Activated CD8-positive, alpha-beta memory T cell treated with anti-CD3 and anti-CD28 coated beads for 48 hours (primary cell): ENCODE measurements at regions not wholly inside any gene's neighbourhood (a gene's known extent, or its start where the extent isn't known, plus 50 kb on each side); places are given as distances from the start of the nearest gene placed in this dataset.
"Not testable (repeated sequence)": the region's sequence is repeated elsewhere in the genome, so short reads cannot be mapped to it uniquely, and the experiment has no call there.

Experiments used
- DNase-seq, 3 experiments: peaks; one replicate each; pipeline ENCODE4 v3.0.0-alpha.2; 2020; ENCODE audit warnings: low read depth in 2 of 3, low spot score in 2 of 3

DNA sequence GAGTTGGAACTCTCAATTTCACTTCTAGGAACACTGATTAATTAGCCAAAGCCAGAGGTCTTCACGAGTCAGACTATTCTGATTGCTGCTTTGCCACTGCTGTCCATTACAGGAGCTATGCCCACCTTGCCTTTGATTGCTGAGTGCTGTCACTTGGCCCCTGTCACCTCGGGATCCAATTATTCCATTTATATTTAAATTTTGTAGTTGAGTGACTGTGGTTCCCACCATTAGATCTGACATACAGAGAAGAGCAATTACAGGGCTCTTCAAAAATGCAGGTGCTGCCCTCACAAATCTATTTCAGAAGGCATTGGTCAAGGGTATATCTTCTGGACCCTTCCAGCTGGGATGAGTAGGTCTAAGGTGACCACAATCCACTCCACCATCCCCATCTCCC, 200.8 kb downstream of the GJA1 start:
- DNase-seq: not testable (repeated sequence)

DNA sequence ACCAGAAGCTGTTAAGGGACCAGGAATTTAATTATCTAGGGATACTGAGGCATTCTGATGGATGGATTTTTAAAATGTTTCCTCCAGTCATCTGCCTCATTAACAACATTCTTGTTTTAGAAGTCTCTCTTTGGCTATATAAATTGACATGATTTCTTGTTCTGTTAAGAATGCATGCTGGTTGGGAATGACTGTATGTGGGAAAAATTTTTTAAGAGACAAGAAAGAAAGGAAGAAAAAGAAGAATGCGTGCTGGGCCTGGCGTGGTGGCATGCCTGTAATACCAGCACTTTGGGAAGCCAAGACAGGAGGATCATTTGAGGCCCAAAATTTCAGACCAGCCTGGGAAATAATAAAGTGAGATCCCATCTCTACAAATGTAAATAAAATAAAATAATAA, 203.6 kb downstream of the GJA1 start:
- DNase-seq: no peak

DNA sequence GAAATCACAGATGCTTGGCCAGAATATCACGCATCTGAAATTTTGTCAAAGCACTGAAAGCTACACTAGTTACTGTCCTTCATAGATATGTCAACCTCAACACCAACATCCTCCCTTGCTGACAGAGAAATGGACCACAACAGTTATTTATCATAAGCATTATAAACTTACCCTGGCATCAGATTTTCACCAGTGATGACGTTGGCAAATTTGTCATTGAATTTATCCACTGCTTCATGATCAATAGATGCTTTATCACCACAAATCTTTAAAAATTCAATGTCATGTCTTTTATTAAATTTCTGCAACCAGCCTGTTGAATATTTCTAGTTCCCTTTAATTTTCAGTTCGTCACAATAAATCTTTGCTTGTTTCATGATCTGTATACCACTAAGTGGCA, 205.7 kb downstream of the GJA1 start:
- no peak for DNase-seq

DNA sequence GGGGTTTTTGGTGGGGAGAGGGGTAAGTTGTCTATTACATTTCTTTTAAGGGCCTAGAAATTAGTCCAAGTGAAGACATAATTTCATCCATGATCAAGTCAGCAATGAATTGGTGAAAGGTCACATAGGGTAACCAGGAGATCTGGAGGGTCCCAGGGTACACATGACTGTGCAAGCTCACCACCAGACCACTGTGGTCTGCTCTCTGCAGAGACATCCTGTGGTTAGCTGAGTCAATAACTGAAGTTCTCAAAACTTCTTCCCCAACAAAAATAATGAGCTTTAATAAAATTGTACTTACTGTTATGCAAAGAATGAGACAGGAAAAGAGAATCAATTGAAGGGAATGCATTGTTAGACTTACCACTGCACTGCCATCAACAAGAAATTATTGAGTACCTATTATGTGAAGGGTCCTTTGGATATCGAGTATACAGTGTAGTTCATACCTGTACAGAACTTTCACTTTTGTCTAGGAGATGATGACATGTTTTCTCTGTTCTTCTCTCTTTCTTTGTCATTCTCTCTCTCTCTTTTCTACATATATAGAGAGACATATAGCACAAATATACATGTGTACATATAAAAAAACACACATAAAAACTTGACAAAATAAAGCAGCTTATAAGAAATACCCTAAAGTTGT, 209.8 kb downstream of the GJA1 start:
- DNase-seq: no peak

DNA sequence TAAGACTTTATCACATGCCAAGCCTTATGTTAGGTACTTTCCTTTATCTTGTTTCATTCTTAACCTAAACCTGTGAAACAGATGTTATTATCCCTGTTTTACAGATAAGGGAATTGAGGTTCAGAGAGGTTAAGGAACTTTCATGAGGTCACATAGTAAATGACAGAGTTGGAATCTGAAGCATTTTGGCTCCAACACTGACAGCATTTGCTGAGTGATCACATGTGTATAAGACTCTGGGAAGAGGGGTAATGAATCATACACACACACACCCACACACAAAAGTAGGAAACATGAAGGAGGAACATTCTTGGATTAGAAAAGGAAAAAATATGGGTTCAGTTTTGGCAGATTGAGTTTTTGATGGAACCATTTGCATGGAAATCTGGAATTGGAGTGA, 212.5 kb downstream of the GJA1 start:
- DNase-seq: no peak

DNA sequence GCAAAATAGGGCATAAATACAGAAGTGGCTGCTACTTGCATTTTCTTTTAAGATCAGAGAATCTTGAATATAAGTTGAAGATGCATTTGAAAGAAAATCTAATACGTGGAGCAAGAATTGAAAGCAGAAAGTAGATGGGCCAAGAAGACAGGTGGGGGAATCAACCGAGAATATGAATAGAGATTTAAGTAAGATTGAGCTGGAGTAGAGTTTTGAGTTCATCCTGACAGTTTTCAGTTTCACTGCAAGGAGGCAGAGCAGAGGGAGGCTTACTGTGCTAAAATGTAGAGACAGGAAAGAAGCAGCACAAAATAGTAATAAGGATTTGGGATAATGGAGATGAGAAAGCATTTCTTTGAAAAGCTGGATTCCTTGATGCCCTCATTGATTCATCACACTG, 214.5 kb downstream of the GJA1 start:
- no peak for DNase-seq

DNA sequence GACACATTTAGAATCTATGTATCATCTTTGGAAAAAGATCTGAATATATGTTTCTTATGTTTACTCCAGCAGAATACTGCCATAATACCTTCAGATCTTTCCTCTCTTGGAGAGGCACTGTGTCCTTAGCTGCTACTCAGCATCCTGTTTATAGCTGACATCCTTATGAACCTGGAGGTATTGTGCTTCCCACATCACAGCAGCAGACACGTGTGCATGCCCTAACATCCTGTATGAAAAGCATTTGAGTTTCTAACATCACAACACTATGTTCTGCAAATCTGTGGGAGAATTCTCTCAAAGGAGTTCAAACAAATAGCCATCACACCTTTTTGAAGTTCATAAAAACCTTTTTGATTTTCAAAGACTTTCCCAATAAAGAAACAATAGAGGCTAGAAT, 216.0 kb downstream of the GJA1 start:
- no peak for DNase-seq

DNA sequence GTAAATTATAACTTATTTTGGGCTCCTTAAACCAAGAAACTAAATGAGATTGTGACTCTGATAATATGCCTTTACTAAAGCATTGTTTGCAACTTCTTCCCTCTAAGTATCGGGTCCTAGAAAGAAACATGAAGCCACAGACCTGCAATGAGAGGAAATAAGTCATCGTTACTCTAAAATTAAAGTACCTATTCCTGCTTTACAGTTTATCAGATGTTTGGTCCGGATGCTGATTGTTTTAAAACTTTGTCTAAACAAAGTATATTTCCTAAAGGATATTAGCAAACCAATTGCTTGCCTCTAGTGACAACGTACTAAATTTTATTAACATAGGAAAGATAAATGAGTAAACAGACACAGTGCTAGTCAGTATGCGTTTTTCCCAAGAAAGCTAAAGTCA, 216.8 kb downstream of the GJA1 start:
- DNase-seq: no peak

DNA sequence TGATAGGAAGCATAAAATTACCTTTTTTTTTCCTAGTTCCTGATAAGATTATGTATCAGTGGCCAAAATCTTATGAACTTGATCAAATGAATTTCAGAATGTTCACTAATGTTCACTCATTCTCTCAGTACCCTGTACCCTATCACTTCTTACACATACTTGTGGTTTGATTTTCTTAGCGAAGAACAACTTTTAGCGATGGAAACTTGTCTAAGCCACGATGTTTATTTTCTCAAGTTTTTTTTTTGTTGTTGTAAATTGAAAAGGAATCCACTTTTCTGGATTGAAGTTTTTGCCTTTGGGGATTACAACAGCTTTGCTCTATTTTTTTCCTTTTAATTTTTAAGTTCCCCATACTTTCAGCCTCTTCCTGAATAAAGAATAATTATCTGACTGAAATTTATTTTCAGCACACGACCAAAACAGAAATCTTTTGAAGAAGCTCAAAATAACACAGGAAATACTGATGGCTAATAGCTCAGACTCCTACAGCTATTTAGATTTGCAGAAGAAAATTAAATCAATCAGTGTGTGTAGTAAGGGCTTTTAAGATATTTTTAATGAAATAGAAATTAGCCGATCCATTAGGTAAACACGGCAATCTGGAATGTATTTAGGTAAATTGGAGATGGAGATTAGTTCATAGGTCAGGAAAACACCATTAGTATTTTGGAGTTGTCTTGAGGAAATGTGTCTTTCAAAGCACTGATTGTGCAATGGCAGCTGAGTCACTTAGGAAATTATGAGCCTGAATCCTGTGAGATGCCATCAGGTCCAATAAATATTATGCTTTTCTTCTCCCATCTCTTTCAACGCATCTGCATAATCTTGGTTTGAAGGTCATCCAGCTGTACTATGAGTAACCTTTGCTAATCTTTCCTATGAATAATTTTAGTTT, 217.5 kb downstream of the GJA1 start:
- no peak for DNase-seq

DNA sequence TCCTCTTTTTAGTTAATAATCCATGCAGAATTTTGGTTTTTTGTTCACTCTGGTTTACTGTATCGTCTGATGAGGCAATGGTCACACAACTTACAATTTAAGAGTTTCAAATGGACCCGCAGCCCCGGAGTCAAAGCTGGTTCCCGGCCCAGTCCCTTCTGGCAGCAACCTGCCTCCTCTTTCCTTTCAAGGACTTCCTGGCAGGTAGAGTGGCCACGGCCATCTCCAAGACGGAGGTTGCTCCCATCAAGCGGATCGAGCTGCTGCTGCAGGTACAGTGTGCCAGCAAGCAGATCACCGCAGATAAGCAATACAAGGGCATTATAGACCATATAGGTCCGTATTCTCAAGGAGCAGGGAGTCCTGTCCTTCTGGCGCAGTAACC, 218.2 kb downstream of the GJA1 start:
- DNase-seq: no peak

DNA sequence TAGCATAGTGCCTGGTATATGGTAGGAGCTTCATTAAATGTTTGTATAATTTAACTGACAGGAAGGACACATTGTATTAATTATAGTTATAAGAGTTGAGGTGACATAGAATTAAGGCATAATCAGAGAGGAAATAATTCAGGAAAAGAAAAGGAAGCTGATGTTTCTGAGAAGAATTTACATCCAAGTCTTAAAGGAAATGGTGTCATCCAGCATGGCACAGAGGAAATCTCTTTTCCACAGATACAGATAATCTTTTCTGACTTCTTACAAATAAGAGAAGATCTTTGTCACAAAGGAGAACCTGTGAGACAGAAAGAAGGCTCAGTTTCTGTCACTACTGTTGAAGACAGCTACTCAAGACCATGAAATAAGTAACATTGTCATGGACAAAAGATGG, 222.5 kb downstream of the GJA1 start:
- no peak for DNase-seq

DNA sequence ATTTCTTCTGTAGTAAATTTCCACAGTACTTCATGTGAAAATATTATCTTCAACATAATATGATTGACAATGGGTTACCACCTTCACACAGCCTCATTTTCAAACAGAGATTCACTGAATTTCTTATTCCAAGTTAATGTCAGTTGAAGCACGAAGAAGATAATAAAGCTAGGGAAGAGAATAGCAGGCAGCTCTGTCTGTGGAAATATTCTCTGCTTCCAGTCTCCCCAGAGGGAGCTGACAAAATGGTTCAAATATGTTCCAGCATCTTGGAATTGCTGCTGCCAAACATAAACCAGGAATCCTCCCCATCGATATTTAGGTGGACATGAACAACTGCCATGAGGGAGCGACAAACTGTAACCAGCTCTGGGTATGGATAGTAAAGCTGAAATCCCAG, 224.8 kb downstream of the GJA1 start:
- no peak for DNase-seq

DNA sequence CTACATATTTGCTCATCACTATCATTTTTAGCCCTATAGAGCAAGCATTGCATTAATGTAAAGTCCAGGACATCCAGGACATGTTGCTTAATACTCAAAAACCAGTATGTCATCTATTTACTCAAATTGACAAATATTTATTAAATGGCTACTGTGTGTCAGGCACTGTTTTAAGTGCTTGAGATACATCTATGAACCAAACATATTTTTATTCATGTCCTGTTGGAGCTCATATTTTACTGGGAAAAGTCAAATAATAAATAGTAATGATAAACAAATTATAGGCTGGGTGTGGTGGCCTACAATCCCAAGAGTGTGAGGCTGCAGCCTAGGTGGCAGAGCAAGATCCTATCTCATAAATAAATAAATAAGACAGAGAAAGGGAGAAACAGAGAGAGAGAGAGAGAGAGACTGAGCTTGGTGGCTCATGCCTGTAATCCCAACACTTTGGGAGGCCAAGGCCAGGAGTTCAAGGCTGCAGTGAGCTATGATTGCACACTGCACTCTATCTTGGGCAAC, 227.9 kb downstream of the GJA1 start:
- DNase-seq: no peak

DNA sequence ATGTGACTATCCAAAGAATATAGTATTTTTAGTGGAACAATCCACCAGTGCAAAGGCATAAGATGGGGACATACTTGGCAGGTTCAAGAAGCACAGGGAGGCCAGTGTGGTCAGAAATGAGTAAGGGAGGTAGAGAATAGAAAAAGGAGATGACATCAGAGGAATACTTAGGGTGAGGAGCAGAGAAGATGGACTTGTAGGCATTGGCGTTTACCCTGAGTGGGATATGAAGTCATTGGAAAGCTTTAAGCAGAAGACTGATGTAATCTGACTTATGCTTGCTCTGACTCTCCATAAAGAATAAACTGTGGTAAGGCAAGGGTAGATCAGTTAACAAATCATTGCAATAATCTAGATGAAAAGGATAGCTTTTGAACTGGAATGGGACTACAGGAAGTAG, 228.7 kb downstream of the GJA1 start:
- no peak for DNase-seq

DNA sequence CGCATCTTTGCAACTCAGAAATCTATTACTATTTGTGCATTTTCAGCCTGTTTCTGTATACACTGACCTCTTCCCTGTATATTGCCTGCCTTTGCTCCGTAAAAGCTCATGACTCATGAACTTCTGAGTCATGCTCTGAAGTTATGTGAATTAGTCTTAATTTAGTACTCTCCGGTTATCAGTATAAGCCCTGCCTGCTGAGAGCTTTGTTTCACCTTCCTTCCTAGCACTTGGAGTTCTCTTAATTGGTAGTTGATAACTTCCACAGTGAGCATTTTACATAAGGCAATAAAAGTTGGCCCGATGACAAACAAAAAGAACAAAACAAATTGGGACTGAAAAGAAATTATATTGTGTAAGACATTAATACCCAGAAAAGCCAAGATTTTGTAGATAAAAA, 231.4 kb downstream of the GJA1 start:
- no peak for DNase-seq

DNA sequence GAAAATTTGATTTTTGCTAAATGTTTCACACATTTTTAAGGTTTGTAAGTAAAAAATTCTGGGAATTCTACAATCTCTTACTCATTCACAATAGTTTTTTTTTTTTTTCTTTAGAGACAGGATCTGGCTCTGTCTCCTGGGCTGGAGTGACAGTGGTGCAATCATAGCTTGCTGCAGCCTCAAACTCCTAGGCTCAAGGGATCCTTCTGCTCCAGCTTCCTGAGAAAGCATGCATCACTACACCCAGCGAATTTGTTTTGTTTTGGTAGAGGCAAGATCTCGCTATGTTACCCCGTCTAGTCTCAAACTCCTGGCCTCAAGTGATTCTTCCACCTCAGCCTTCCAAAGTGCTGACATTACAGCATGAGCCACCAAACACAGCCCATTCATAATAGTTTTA, 232.8 kb downstream of the GJA1 start:
- DNase-seq: no peak

DNA sequence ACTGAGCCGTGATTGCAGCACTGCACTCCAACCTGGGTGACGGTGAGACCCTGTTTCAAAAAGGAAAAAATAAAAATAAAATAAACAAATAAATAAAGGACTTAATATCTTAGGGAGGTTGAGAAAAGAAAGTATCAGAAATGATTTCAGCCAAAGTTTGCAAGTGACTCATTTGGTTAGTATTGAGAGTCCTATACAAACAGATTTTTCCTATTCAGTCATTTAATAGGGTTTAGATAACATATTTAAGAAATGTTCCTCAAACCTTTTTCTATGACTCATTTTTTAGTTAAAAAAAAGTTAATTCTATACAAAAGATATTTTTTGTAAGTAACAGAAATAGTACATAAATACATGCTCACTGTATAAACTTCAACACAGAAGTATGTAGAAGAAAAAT, 235.1 kb downstream of the GJA1 start:
- no peak for DNase-seq

DNA sequence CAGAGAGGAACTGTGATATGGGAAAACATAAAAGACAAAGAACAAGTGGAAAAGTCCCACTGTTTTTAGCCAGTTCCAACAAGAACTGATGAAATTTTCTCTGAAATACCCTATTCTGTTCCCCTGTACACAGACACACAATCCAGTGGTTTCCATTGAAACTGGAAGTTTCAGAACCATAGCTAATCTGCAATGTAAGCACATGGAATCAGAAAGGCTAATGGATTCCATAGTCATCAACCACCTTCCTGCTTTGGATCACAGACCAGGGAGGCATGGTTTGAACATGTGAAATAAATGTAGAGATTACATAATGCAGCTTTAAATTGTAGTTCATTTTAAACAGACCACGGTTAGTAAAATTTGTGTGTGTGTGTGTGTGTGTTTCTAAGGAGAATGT, 242.1 kb downstream of the GJA1 start:
- no peak for DNase-seq

DNA sequence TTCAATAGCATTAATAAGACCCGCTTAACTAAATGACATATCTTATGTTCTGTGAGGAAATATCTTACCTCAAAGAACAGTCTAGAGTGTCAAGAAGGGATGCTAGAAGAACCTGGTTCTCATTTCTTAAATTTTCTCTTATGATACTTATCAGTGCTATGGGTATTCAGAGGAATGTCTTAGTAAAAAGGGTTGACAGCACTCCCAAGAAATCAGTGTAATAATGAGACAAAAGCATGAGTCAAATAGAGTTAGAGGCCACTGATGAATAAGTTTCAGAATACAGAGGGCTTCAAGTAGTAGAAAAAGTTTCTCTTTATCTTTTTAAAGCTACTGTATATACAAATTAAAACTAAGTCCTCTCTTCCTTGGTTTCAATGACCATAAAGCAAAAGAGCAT, 242.8 kb downstream of the GJA1 start:
- DNase-seq: no peak

DNA sequence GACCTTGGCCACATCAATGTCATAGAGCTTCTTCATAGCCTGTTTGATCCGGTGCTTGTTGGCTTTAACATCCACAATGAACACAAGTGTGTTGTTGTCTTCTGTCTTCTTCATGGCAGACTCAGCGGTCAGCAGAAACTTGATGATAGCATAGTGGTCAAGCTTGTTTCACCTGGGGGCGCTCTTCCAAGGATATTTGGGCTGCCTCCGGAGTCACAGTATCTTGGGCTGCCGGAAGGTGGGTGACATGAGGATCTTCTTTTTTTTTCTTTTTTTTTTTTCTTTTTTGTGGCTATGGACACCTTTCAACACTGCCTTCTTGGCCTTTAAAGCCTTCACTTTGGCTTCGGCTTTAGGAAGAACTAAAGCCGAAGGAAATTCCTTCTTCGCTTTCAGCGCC, 244.6 kb downstream of the GJA1 start:
- DNase-seq: no peak

DNA sequence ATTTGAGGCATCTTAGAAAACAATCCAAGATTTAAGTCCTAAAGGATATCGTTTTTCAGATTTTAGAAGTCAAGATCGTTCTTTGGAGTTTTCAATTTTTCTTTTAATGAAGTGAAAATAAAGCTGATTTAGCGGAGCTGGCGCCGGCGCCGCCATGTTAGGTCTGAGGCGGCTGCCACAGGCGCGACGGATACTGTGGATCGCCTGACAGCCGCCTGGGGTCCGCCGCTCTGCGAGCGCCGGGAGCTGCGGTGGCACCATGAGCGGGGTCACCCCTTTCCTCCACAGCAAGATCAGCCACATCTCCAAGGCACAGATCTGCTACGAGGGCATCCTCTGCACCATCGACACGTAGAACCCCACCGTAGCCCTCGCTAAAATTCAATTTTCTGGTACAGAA, 247.2 kb downstream of the GJA1 start:
- DNase-seq: no peak

DNA sequence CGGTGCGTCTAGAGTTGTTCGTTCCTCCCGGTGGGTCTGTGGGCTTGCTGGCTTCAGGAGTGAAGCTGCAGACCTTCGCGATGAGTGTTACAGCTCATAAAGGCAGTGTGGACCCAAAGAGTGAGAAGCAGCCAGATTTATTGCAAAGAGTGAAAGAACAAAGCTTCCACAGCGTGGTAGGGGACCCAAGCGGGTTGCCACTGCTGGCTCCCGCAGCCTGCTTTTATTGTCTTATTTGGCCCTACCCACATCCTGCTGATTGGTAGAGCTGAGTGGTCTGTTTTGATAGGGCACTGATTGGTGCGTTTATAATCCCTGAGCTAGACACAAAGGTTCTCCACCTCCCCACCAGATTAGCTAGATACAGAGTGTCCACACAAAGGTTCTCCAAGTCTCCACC, 250.4 kb downstream of the GJA1 start:
- not testable (repeated sequence) for DNase-seq

DNA sequence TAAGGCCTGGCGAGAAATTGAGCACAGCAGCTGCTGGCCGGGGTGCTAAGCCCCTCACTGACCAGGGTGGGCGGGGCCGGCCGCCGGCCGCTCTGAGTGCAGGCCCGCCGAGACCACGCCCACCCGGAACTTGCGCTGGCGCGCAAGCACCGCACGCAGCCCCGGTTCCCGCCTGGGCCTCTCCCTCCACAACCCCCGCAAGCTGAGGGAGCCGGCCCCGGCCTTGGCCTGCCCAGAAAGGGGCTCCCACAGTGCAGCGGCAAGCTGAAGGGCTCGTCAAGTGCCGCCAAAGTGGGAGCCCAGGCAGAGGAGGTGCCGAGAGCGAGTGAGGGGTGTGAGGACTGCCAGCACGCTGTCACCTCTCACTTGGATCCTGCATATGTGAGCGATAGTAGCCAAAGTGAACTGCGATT, 251.2 kb downstream of the GJA1 start:
- DNase-seq: no peak
